ENCODE measurements at regions not wholly inside any gene's neighbourhood (a gene's known extent, or its start where the extent isn't known, plus 50 kb on each side); places are given as distances from the start of the nearest gene placed in this dataset.
"Not testable (repeated sequence)": the region's sequence is repeated elsewhere in the genome, so short reads cannot be mapped to it uniquely, and the experiment has no call there.

DNA sequence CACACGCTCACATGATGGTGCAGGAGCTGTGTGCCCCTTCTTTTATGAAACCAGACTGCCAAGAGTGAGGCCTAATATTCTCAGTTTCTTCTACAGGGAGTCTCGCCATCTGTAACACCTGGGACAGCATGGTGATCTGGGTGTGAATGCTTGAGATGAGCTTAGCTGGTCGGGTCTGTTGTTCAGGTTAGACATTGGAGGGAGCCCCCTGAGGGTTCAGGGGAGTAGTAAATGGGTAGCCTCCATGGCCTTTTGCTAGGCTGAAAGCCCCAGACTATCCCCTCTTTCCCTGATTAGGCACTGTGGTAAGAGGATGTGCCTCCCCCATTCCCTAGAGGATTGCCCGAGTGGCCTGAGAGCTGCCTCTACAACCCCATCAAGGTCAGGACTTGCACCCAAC, 1916.1 kb downstream of the PCDH9 start:
- ChIA-PET CTCF (no interaction called here), POLR2A (no interaction called here)
- no peak overlapping the region for H3K4me3 ChIP-seq (ENCODE audit: low read depth, low read length)
- no peaks in the 10 kb centered on the region for H3K27me3 ChIP-seq (ENCODE audit: control insufficient read depth, insufficient read depth, low read length)
- TF ChIP-seq, protein P1, sequence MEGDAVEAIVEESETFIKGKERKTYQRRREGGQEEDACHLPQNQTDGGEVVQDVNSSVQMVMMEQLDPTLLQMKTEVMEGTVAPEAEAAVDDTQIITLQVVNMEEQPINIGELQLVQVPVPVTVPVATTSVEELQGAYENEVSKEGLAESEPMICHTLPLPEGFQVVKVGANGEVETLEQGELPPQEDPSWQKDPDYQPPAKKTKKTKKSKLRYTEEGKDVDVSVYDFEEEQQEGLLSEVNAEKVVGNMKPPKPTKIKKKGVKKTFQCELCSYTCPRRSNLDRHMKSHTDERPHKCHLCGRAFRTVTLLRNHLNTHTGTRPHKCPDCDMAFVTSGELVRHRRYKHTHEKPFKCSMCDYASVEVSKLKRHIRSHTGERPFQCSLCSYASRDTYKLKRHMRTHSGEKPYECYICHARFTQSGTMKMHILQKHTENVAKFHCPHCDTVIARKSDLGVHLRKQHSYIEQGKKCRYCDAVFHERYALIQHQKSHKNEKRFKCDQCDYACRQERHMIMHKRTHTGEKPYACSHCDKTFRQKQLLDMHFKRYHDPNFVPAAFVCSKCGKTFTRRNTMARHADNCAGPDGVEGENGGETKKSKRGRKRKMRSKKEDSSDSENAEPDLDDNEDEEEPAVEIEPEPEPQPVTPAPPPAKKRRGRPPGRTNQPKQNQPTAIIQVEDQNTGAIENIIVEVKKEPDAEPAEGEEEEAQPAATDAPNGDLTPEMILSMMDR (IDR thresholded peaks at IDR 0.05; ENCODE audit: low read depth, low read length): no peak
- DNase-seq (ENCODE audit: low read depth, low spot score): no peak
- no peak overlapping the region for H3K27ac ChIP-seq (ENCODE audit: low read depth, low read length)
- H3K9me3 ChIP-seq (ENCODE audit: control insufficient read depth, insufficient read depth, low read length): peaks cover 7% of the 10 kb centered on the region; the same call in 1 of the 2 replicates

DNA sequence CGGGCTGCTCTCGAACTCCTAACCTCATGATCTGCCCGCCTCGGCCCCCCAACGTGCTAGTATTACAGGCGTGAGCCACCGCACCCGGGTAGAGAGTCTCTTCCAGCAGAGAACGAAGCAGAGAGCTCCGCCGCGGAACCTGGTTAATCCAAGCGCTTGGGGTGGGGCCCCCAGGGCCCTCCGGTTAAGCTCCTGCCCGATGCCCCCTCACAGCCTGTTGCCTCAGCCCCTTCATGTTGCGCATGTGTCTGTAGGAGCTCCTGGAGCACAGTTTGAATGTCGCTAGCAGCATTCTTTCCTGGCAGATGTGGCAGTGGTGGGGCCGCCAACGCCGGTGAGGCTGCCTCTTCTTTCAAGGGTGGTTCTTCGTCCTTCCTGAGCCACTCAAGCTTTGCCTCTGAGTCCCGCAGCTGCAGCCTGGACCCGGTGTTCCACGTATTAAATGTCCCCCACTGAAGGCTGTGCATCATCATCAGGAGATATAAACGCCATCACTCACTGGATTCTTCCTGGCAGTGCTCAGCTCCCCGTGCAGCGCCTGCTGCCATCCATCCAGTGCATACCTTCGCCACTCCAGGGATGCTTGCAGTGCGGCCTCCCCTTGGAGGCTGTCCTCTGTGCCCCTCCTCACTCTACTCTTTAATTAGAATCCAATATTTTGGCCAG, 1919.3 kb downstream of the PCDH9 start:
- POLR2A ChIA-PET: no interaction called here
- Histone ChIP-seq H3K27me3 (ENCODE audit: control insufficient read depth, insufficient read depth, low read length) (no peaks in the 10 kb centered on the region), H3K27ac (ENCODE audit: low read depth, low read length) (no peak overlapping the region), H3K9me3 (ENCODE audit: control insufficient read depth, insufficient read depth, low read length) (peaks cover 7% of the 10 kb centered on the region; the same call in 1 of the 2 replicates), H3K4me3 (ENCODE audit: low read depth, low read length) (no peak overlapping the region)
- no peak for DNase-seq (ENCODE audit: low read depth, low spot score)
- TF ChIP-seq, protein P1 (IDR thresholded peaks at IDR 0.05; ENCODE audit: low read depth, low read length): no peak
- CTCF ChIA-PET: no interaction called here

DNA sequence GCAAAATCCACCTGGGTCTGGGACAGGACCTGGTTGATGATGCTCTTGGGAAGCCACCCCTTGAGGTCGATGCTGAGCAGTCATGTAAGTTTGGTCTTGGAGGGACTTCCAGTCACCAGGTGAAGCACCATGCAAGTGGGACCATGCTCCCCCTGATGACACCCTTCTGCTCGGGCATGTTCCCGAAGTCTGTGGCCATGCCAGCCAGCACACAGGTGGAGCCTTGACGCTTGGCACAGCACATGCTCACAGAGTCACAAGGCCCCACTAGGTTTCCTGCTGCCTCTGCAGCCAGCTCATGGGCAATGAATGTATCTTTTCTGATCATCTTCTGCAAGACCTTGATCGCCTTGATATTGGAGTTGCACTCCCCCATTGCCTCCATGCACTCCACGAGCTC, 1920.2 kb downstream of the PCDH9 start:
- Histone ChIP-seq H3K27ac (ENCODE audit: low read depth, low read length) (no peak overlapping the region), H3K9me3 (ENCODE audit: control insufficient read depth, insufficient read depth, low read length) (peaks cover 7% of the 10 kb centered on the region; the same call in 1 of the 2 replicates), H3K27me3 (ENCODE audit: control insufficient read depth, insufficient read depth, low read length) (no peaks in the 10 kb centered on the region), H3K4me3 (ENCODE audit: low read depth, low read length) (no peak overlapping the region)
- CTCF ChIA-PET: no interaction called here
- POLR2A ChIA-PET: no interaction called here
- TF ChIP-seq, protein P1 (IDR thresholded peaks at IDR 0.05; ENCODE audit: low read depth, low read length): no peak
- no peak for DNase-seq (ENCODE audit: low read depth, low spot score)

DNA sequence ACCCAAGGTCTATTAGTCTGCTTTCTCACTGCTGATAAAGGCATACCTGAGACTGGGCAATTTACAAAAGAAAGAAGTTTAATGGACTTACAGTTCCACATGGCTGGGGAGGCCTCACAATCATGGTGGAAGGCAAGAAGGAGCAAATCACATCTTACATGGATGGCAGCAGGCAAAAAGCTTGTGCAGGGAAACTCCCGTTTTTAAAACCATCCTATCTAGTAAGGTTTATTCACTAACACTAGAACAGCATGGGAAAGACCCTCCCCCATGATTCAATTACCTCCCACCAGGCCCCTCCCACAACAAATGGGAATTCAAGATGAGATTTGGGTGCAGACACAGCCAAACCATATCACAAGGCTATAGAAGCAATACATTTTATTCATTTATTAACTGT, 1921.4 kb downstream of the PCDH9 start:
- H3K9me3 ChIP-seq (ENCODE audit: control insufficient read depth, insufficient read depth, low read length); CTCF ChIA-PET; POLR2A ChIA-PET; H3K27me3 ChIP-seq (ENCODE audit: control insufficient read depth, insufficient read depth, low read length); DNase-seq (ENCODE audit: low read depth, low spot score); H3K4me3 ChIP-seq (ENCODE audit: low read depth, low read length); H3K27ac ChIP-seq (ENCODE audit: low read depth, low read length): not testable (repeated sequence)

DNA sequence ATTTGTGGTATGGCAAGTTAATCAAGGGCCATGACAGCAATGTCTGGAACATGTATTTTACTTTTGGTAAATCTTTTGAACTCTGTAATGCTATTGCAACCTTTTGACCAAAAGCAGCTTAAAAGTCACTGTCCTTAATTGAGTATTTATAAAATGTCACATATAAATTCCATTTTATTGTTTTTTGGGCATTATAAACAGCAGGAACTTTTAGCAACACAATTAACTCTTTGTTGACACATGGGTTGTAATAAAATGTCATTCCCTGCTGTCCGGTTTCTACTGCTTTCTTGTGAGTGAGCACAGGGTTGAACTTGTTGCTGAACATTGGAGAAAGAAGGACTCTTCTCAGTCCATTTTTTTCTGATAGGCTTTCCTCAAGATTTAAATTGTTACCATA, 1923.1 kb downstream of the PCDH9 start:
- ChIA-PET POLR2A (no interaction called here), CTCF (no interaction called here)
- H3K27ac ChIP-seq (ENCODE audit: low read depth, low read length): no peak overlapping the region
- TF ChIP-seq, protein P1 (IDR thresholded peaks at IDR 0.05; ENCODE audit: low read depth, low read length): no peak
- no peak overlapping the region for H3K4me3 ChIP-seq (ENCODE audit: low read depth, low read length)
- H3K9me3 ChIP-seq (ENCODE audit: control insufficient read depth, insufficient read depth, low read length): peaks cover 7% of the 10 kb centered on the region; the same call in 1 of the 2 replicates
- no peaks in the 10 kb centered on the region for H3K27me3 ChIP-seq (ENCODE audit: control insufficient read depth, insufficient read depth, low read length)
- no peak for DNase-seq (ENCODE audit: low read depth, low spot score)

All from AG04450 (cell line).